Neural cell (in vitro differentiated cells): ENCODE measurements at regions not wholly inside any gene's neighbourhood (a gene's known extent, or its start where the extent isn't known, plus 50 kb on each side); places are given as distances from the start of the nearest gene placed in this dataset.

Experiments used
- EZH2 ChIP-seq: fragments of 200-600, 300-800 bp; shearing (Covaris generic), sonication (generic); IDR thresholded peaks from 2 replicates; pipeline ENCODE4 v1.6.1; 2014; ENCODE audit warnings: antibody characterized with exemption, low read length, borderline replicate concordance, mild to moderate bottlenecking; ENCODE audit not compliant: insufficient read depth, poor library complexity, severe bottlenecking
- POLR2AphosphoS5 ChIP-seq: IDR thresholded peaks from 2 replicates; pipeline ENCODE4 v1.6.1; 2012
- RAD21 ChIP-seq: fragments of 450-650 bp; conservative IDR thresholded peaks from 2 replicates; pipeline ENCODE4 v1.6.1; 2014; ENCODE audit warnings: antibody characterized with exemption, mild to moderate bottlenecking, moderate library complexity
- TF ChIP-seq, protein P1 (sequence below): fragments of 450-650 bp; IDR thresholded peaks from 2 replicates; pipeline ENCODE4 v1.5.1; 2014; ENCODE audit warnings: antibody characterized with exemption, mild to moderate bottlenecking, moderate library complexity; ENCODE audit not compliant: poor library complexity, severe bottlenecking
- TF ChIP-seq, protein P2 (sequence below): IDR thresholded peaks from 2 replicates; pipeline ENCODE4 v1.6.1; 2012; ENCODE audit warnings: borderline replicate concordance

DNA sequence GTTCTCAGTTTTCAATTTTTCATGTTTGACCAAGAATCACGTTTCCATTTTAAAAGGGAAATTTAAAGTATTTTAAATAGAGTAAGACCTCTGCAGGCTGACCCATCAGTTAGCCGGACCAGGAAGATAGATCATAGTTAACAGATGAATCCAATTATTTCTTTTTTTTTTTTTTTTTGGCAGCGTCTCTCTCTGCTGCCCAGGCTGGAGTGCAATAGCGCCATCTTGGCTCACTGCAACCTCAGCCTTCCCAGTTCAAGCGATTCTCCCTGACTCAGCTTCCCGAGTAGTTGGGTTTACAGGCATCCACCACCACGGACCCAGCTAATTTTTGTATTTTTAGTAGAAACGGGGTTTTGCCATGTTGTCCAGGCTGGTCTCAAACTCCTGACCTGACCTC lies 256.7 kb upstream of the CNR1 start:
- TF ChIP-seq, protein P1, sequence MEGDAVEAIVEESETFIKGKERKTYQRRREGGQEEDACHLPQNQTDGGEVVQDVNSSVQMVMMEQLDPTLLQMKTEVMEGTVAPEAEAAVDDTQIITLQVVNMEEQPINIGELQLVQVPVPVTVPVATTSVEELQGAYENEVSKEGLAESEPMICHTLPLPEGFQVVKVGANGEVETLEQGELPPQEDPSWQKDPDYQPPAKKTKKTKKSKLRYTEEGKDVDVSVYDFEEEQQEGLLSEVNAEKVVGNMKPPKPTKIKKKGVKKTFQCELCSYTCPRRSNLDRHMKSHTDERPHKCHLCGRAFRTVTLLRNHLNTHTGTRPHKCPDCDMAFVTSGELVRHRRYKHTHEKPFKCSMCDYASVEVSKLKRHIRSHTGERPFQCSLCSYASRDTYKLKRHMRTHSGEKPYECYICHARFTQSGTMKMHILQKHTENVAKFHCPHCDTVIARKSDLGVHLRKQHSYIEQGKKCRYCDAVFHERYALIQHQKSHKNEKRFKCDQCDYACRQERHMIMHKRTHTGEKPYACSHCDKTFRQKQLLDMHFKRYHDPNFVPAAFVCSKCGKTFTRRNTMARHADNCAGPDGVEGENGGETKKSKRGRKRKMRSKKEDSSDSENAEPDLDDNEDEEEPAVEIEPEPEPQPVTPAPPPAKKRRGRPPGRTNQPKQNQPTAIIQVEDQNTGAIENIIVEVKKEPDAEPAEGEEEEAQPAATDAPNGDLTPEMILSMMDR, result no peak
- TF ChIP-seq POLR2AphosphoS5, result no peak
- TF ChIP-seq RAD21, result no peak
- no peak for TF ChIP-seq EZH2
- TF ChIP-seq, protein P2, sequence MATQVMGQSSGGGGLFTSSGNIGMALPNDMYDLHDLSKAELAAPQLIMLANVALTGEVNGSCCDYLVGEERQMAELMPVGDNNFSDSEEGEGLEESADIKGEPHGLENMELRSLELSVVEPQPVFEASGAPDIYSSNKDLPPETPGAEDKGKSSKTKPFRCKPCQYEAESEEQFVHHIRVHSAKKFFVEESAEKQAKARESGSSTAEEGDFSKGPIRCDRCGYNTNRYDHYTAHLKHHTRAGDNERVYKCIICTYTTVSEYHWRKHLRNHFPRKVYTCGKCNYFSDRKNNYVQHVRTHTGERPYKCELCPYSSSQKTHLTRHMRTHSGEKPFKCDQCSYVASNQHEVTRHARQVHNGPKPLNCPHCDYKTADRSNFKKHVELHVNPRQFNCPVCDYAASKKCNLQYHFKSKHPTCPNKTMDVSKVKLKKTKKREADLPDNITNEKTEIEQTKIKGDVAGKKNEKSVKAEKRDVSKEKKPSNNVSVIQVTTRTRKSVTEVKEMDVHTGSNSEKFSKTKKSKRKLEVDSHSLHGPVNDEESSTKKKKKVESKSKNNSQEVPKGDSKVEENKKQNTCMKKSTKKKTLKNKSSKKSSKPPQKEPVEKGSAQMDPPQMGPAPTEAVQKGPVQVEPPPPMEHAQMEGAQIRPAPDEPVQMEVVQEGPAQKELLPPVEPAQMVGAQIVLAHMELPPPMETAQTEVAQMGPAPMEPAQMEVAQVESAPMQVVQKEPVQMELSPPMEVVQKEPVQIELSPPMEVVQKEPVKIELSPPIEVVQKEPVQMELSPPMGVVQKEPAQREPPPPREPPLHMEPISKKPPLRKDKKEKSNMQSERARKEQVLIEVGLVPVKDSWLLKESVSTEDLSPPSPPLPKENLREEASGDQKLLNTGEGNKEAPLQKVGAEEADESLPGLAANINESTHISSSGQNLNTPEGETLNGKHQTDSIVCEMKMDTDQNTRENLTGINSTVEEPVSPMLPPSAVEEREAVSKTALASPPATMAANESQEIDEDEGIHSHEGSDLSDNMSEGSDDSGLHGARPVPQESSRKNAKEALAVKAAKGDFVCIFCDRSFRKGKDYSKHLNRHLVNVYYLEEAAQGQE, result no peak
